A673 (cell line): ENCODE measurements at regions not wholly inside any gene's neighbourhood (a gene's known extent, or its start where the extent isn't known, plus 50 kb on each side); places are given as distances from the start of the nearest gene placed in this dataset.

Source experiments
- EZH2 ChIP-seq: fragments of 200-600 bp; sonication (generic); IDR thresholded peaks from 2 replicates; pipeline ENCODE4 v1.6.1; 2017; ENCODE audit warnings: borderline replicate concordance, low read depth, mild to moderate bottlenecking, mixed read lengths, antibody characterized with exemption, low read length; ENCODE audit not compliant: poor library complexity, severe bottlenecking
- TF ChIP-seq, protein P1 (sequence below): fragments of 300-800, 200-600 bp; sonication (generic); conservative IDR thresholded peaks from 2 replicates; pipeline ENCODE4 v1.5.1; 2017; ENCODE audit warnings: low read depth, mild to moderate bottlenecking, antibody characterized with exemption, low read length, moderate library complexity, mixed read lengths

DNA sequence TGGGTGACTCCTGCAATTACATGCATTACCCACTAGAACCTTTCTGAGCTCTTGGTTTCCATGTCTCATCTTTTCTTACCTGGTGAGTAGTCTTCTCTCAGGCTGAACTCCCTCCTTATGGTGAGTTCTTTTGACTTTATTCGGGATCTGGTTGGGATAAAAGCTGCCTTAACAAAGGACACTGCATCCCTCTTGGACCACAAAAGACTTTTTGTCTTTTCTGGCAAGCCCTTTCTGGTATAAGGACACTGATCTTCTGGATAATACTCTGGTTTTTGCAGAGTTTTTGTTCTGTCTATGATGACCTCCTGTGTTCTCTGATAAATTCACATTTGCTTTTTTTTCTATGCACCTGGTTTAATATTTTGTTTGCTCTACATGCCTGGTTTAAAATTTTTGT is 66.7 kb downstream of the SLITRK1 start:
- TF ChIP-seq, protein P1, sequence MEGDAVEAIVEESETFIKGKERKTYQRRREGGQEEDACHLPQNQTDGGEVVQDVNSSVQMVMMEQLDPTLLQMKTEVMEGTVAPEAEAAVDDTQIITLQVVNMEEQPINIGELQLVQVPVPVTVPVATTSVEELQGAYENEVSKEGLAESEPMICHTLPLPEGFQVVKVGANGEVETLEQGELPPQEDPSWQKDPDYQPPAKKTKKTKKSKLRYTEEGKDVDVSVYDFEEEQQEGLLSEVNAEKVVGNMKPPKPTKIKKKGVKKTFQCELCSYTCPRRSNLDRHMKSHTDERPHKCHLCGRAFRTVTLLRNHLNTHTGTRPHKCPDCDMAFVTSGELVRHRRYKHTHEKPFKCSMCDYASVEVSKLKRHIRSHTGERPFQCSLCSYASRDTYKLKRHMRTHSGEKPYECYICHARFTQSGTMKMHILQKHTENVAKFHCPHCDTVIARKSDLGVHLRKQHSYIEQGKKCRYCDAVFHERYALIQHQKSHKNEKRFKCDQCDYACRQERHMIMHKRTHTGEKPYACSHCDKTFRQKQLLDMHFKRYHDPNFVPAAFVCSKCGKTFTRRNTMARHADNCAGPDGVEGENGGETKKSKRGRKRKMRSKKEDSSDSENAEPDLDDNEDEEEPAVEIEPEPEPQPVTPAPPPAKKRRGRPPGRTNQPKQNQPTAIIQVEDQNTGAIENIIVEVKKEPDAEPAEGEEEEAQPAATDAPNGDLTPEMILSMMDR: no peak
- TF ChIP-seq EZH2: no peak
